ENCODE measurements at regions not wholly inside any gene's neighbourhood (a gene's known extent, or its start where the extent isn't known, plus 50 kb on each side); places are given as distances from the start of the nearest gene placed in this dataset.
"Not testable (repeated sequence)": the region's sequence is repeated elsewhere in the genome, so short reads cannot be mapped to it uniquely, and the experiment has no call there.

GRCh38 chr4:110367156-110367555 lies 108.8 kb upstream of the ENPEP start:
- ATAC-seq (no peak), DNase-seq (ENCODE audit: missing footprints) (no peak)
- intact Hi-C loops (cut with DNase I) = no loop called here

DNA sequence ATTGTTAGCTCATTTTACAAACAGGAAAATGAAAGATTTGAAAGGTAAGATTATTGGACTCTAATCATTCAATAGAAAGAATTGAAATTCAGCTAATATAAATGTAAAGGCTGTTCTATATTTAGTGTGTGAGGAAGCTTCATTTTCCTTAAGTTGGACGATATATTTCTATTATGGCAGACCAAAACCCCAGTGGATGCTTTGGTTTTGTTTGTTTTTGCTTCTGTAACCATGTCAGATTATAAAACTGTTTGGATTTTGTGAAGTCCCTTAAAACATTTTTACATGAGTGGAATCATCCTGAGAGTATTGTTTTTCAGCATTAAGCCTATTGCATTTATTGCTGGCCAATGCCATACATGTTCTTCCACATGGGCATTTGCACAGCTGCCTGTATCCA lies 110.2 kb upstream of the ENPEP start:
- ATAC-seq (no peak), DNase-seq (ENCODE audit: missing footprints) (no peak)
- intact Hi-C loops (cut with DNase I) = no loop called here

GRCh38 chr4:110364911-110365520 lies 110.9 kb upstream of the ENPEP start:
- ATAC-seq = peak; percentile 86
- no peak for DNase-seq (ENCODE audit: missing footprints)
- intact Hi-C loops (cut with DNase I) = no loop called here

GRCh38 chr4:110361921-110362320 lies 114.0 kb upstream of the ENPEP start:
- no peak for ATAC-seq
- intact Hi-C loops (cut with DNase I) = no loop called here
- no peak for DNase-seq (ENCODE audit: missing footprints)

DNA sequence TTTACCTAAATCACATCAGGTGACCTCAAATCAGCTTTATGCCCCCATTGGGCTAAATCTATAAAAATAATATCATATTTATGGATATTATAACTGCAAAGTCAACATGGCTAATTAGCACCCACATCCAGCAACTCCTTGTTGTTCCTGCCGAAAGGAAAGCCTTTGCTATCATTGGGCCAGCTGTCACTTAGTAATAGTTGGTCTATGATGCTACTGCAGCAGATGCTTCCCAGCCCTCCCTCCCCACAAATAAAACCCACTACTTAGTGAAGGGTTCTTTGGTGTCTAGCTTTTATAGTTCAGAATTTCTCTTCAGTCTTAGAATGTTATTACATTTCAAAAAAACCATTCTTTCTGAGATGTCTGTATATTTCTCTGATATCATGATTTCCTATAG lies 116.9 kb upstream of the ENPEP start:
- ATAC-seq = no peak
- intact Hi-C loops (cut with DNase I) = no loop called here
- DNase-seq (ENCODE audit: missing footprints) = no peak

- intact Hi-C loops (cut with DNase I) = no loop called here
- ATAC-seq (no peak), DNase-seq (ENCODE audit: missing footprints) (no peak)
Measured at GRCh38 chr4:110357521-110357920, 118.4 kb upstream of the ENPEP start.

DNA sequence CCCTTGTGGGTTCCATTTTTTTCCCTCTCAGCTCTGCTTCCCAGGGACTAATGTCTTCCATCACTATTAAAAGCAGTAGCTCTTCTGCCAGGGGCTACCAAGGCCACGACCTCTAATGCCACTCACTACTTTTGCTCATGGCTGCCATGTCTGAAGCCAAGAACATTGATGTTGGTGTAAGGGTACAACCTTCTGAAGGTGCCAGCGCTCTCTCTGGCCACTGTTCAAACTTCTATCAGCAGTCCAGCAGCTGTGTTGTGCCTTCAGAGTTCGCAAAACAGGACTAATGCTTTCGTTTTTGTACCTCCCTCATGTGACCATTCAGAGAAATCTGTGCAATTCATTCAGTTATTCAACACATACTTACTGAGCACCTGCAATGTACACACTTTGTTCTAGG lies 121.5 kb upstream of the ENPEP start:
- intact Hi-C loops (cut with DNase I) = no loop called here
- no peak for DNase-seq (ENCODE audit: missing footprints)
- ATAC-seq = peak; percentile 34

- no peak for DNase-seq (ENCODE audit: missing footprints)
- intact Hi-C loops (cut with DNase I) = no loop called here
- no peak for ATAC-seq
Measured at GRCh38 chr4:110352670-110353442, 123.1 kb upstream of the ENPEP start.

DNA sequence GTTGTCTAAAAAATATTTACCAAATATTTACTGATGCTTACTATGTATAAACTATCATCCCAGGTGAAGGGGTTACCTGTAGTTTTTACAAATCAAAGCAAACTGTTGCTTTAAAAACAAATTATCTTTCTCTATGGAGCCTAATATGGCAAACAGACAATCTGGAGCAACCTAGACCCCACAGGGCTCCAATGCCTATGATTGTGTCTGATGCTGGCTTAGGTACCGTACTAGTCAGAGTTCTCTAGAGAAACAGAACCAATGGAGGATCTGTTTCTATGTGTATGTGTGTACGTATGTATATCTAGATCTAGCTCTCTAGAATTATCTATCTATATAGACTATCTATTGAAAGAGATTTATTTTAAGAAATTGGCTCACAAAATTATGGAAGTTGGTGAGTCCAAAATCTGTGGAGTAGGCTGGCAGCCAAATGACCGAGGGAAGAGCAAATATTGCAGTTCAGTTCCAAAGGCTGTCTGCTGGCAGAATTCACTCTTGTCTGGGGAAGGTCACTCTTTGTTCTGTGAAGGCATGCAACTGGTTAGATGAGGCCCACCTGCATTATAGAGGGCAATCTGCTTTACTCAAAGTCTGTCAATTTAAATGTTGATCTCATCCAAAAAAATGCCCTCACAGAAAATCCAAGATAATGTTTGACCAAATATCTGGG lies 127.1 kb upstream of the ENPEP start:
- intact Hi-C loops (cut with DNase I) = no loop called here

DNA sequence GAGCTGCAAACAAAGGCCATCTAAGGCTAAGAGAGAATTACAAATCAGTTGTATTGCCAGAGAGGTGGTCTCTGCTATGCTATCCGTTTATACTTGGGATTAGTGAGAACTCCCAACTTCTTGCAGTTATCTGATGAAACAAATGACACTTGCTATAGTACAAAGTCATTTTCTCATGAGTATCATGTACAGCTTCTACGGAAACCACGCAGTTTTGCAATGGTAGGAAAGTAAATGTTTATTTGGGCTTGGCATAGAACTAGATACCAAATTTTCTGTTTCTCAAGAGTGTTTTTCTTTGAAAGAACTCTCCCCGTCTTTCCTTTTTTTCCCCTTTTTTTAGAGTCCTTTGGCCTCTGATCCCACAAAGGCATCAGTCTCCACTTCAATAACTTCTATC lies 128.2 kb upstream of the ENPEP start:
- DNase-seq (ENCODE audit: missing footprints) = no peak
- ATAC-seq = no peak
- intact Hi-C loops (cut with DNase I) = no loop called here

More for the DNA sequence above, 127.1 kb upstream of the ENPEP start:
- ATAC-seq (no peak), DNase-seq (ENCODE audit: missing footprints) (no peak)

- ATAC-seq (no peak), DNase-seq (ENCODE audit: missing footprints) (no peak)
- intact Hi-C loops (cut with DNase I) = loop anchor here (2.0 kb wide), 1 partner anchor 165 kb away; no protein-coding TSS in a partner anchor
Measured at GRCh38 chr4:110344165-110344564, 131.8 kb upstream of the ENPEP start.

DNA sequence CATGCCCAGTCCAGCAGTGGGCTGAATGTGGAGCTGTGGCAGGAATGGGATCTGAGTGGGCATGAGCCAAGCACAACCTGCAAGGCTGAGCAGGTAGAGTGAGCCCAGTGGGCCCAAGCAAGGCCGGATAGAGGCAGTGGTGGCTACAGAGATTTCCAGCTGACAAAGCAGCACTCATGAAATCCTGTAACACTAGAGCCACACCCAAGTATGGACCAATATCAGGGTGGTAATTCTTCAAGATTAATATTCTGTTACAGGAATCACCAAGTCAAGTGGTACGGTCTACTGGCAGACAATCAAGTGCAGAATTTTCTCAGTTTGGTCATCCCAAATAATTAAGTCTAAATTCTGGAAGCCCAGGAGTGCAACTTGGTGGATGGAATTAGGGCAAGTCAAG lies 132.4 kb upstream of the ENPEP start:
- DNase-seq (ENCODE audit: missing footprints) (no peak), ATAC-seq (no peak)
- intact Hi-C loops (cut with DNase I) = no loop called here

- intact Hi-C loops (cut with DNase I); DNase-seq (ENCODE audit: missing footprints); ATAC-seq: not testable (repeated sequence)
Measured at GRCh38 chr4:110341118-110341517, 134.8 kb upstream of the ENPEP start.

DNA sequence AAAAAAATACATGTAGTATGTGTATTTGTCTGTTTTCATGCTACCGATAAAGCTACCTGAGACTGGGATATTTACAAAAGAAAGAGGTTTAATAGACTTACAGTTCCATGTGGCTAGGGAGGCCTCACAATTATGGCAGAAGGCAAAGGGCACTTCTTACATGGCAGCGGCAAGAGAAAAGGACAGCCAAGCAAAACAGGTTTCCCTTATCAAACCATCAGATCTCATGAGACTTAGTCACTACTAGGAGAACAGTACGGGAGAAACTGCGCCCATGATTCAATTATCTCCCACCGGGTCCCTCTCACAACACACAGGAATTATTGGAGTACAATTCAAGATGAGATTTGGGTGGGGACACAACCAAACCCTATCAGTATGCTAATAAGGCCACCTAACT lies 137.0 kb upstream of the ELOVL6 start:
- DNase-seq (ENCODE audit: missing footprints) = no peak
- intact Hi-C loops (cut with DNase I) = no loop called here
- no peak for ATAC-seq

GRCh38 chr4:110332483-110332882 lies 134.1 kb upstream of the ELOVL6 start:
- DNase-seq (ENCODE audit: missing footprints) (no peak), ATAC-seq (no peak)
- intact Hi-C loops (cut with DNase I) = no loop called here

- intact Hi-C loops (cut with DNase I) = not testable (repeated sequence)
Measured at GRCh38 chr4:110326426-110326825, 128.0 kb upstream of the ELOVL6 start.

DNA sequence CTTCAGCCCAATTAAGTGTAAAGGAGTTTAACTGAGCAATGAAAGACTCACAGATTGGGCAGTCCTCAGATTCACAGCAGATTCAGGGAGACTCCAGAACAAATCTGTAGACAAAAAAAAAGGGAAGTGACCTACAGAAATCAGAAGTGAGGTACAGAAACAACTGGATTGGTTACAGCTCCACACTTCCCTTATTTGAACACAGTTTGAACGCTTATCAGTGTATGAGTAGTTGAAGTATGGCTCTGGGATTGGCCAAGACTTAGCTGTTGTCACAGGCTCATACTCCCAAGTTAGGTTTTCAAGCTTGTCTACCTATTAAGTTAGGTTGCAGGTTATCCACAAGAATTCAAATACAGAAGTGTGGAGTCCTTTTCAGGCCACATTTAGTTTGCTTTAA lies 112.4 kb upstream of the ELOVL6 start:
- intact Hi-C loops (cut with DNase I) = loop anchor here (10.0 kb wide), 1 partner anchor 306 kb away; no protein-coding TSS in a partner anchor
- no peak for ATAC-seq

More at GRCh38 chr4:110326426-110326825, 128.0 kb upstream of the ELOVL6 start:
- not testable (repeated sequence) for DNase-seq (ENCODE audit: missing footprints); ATAC-seq

DNA sequence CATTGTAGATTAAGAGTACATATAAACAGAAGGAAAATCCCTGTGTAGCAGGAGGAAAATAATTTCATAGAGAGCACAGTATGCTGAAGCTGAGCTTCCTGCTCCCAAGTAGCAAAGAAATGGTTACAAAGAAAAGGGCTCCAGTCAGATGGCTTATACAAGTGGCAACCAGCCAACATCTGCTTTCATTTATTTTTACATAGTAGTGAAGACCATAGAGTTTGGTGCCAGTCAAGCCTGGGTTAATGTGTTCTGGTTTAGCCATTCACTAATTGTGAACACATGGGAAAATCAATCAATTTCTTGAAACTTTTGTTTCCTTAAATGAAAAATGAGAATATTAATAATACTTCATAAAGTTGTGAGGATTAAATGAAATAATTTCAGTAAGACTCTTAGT lies 111.3 kb upstream of the ELOVL6 start:
- intact Hi-C loops (cut with DNase I) = loop anchor here (10.0 kb wide), 1 partner anchor 305 kb away; no protein-coding TSS in a partner anchor
- ATAC-seq (no peak), DNase-seq (ENCODE audit: missing footprints) (no peak)

More for the DNA sequence above, 112.4 kb upstream of the ELOVL6 start:
- no peak for DNase-seq (ENCODE audit: missing footprints)

DNA sequence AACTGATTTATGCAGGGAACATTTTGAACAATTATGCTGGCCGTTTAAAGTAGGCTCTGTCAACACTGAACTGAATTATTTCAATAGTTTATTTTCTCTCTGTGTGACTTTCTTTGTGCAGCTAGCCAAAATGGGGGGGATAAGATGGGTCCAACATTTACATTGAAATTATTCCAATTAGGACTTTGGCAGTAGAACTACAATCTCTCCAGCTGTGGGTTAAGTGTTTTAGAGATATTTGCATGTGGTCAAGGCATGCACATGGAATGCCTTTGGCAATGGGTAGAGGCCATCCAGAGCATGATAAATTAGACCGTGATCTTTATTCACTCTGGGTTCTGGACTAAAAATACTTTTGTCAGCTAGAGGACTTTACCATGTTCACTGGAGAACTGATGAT lies 107.9 kb upstream of the ELOVL6 start:
- intact Hi-C loops (cut with DNase I) = no loop called here
- ATAC-seq (no peak), DNase-seq (ENCODE audit: missing footprints) (no peak)

GRCh38 chr4:110305455-110305854 lies 107.0 kb upstream of the ELOVL6 start:
- DNase-seq (ENCODE audit: missing footprints) (no peak), ATAC-seq (no peak)
- intact Hi-C loops (cut with DNase I) = no loop called here

Data from Right ventricle myocardium inferior (tissue), 1 donor.